ENCODE measurements at regions not wholly inside any gene's neighbourhood (a gene's known extent, or its start where the extent isn't known, plus 50 kb on each side); places are given as distances from the start of the nearest gene placed in this dataset.

DNA sequence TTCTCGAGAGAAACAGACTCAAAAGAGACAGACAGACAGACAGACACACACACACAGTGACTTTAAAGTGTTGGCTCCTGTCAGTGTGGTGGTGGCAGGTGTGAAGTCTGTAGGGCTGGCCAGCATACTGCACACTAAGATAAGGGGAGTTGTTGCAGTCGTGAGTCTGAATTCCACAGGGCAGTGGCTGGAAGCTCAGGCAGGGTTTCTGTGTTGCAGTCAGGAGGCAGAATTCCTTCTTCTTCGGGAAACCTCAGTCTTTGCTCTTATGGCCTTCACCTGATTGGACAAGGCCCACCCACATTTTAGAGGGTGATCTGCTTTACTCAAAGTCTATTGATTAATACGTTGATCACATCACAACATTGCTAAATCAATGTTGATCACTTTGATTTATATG lies 478.4 kb upstream of the HS6ST1 start:
- H3K4me1 Mint-ChIP-seq (ENCODE audit: low read depth): no peaks in the 10 kb centered on the region
- no peak overlapping the region for H3K27ac Mint-ChIP-seq
- no peak overlapping the region for H3K4me3 Mint-ChIP-seq
- no peaks in the 10 kb centered on the region for H3K9me3 Mint-ChIP-seq
- DNase-seq: no peak
- H3K36me3 Mint-ChIP-seq (ENCODE audit: low read depth): no peaks in the 10 kb centered on the region
- H3K27me3 Mint-ChIP-seq: no peaks in the 10 kb centered on the region

GRCh38 chr2:128797533-128797932 lies 478.9 kb upstream of the HS6ST1 start:
- Mint-ChIP-seq H3K27me3 (no peaks in the 10 kb centered on the region), H3K27ac (no peak overlapping the region), H3K4me3 (no peak overlapping the region), H3K4me1 (ENCODE audit: low read depth) (no peaks in the 10 kb centered on the region), H3K9me3 (no peaks in the 10 kb centered on the region), H3K36me3 (ENCODE audit: low read depth) (no peaks in the 10 kb centered on the region)
- DNase-seq: no peak

DNA sequence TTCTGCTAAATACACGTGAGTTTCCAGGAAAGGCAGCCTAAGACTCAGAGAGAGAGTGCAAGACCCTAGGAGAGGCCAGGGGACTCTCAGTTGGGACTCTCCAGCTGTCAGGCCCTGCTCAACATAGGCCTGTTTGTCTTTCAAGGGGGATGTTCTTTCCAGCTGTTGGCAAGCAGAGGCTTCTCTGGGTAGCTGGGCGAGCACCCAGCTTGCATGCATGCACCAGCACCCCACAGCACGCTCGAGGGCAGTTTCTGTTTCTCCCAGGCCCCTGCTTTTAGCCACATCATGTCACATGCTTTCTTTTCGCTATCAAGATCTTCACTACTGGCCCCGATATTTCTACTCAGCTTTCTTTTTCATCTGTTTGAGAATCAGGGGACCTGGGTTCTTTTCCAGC lies 479.3 kb upstream of the HS6ST1 start:
- Mint-ChIP-seq H3K9me3 (no peaks in the 10 kb centered on the region), H3K4me1 (ENCODE audit: low read depth) (no peaks in the 10 kb centered on the region), H3K36me3 (ENCODE audit: low read depth) (no peaks in the 10 kb centered on the region), H3K27ac (no peak overlapping the region), H3K4me3 (no peak overlapping the region), H3K27me3 (no peaks in the 10 kb centered on the region)
- DNase-seq: no peak

DNA sequence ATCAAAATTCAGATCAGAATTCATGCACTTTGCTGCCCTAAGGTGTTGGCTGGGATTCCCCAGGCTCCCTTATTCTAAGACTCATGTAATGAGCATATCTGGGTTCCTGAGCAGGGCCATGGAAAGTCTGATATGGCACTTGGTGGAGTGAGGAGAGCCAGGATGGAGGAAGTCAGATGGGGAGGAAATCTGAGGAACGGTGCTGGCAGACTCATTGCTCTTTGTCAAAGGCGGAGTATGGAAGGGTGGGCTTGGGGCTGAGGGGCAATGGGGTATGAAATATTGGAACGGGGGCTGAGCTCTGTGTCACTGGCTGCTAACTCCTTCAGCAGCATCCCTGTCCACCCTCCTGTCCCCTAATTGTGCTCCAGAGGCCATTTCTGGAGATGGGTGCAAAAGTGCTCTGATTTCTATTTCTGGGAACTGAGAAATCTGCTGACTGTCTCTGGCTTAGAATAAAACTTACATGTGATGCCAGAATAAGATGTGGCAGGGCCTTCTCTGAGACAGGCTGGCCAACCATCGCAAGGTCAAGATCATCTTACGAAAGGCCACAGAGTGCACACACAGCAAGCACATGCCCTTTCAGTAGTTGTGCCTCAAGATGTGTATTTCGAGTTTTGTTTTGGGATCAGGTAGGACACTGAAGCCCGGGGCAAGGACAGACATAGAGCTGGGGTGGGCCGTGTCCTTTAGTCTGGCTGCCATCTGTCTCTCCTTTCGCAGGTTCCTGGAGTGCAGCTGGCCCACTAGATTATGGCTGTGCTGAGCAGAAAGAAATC lies 480.0 kb upstream of the HS6ST1 start:
- no peaks in the 10 kb centered on the region for H3K27me3 Mint-ChIP-seq
- no peaks in the 10 kb centered on the region for H3K9me3 Mint-ChIP-seq
- DNase-seq: no peak
- no peaks in the 10 kb centered on the region for H3K4me1 Mint-ChIP-seq (ENCODE audit: low read depth)
- H3K36me3 Mint-ChIP-seq (ENCODE audit: low read depth): no peaks in the 10 kb centered on the region
- H3K4me3 Mint-ChIP-seq: no peak overlapping the region
- H3K27ac Mint-ChIP-seq: no peak overlapping the region

DNA sequence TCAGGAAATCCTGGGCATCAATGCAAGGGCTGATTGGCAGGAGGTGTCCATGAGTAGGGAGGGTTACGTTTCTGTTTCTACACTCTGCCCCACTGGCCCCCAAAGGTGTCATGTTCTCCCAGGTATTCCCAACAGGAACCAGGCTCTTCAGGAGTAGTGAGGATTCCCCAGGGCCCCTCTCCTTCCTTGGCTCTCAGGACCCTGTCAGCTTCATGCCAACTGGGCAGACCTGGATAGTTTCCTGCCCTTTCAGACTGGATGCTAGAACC lies 480.6 kb upstream of the HS6ST1 start:
- Mint-ChIP-seq H3K4me3 (no peak overlapping the region), H3K27me3 (no peaks in the 10 kb centered on the region), H3K36me3 (ENCODE audit: low read depth) (no peaks in the 10 kb centered on the region), H3K27ac (no peak overlapping the region), H3K9me3 (no peaks in the 10 kb centered on the region), H3K4me1 (ENCODE audit: low read depth) (no peaks in the 10 kb centered on the region)
- no peak for DNase-seq

GRCh38 chr2:128799730-128800129 lies 481.1 kb upstream of the HS6ST1 start:
- H3K4me1 Mint-ChIP-seq (ENCODE audit: low read depth): no peaks in the 10 kb centered on the region
- DNase-seq: no peak

DNA sequence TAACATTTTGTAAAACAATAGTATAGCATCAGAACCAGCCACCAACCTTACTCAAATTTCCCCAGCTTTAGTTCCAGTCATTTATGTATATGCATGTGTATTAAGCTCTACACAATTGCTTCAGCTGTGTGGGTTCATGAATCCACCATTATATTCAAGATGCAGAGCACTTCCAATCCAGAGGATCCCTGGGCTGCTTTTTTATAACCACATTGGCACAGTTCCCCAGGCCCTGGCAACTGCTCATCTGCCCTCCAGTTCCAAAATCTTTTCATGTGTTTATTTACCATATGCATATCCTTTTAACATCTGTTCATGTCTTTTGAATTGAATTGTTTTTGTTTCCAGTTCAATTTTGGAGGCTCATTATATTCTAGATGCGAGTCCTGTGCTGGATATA lies 482.9 kb upstream of the HS6ST1 start:
- Mint-ChIP-seq H3K4me3 (no peak overlapping the region), H3K36me3 (ENCODE audit: low read depth) (no peaks in the 10 kb centered on the region), H3K4me1 (ENCODE audit: low read depth) (no peaks in the 10 kb centered on the region), H3K27me3 (no peaks in the 10 kb centered on the region), H3K9me3 (no peaks in the 10 kb centered on the region), H3K27ac (no peak overlapping the region)
- no peak for DNase-seq

More at GRCh38 chr2:128799730-128800129, 481.1 kb upstream of the HS6ST1 start:
- H3K27ac Mint-ChIP-seq: no peak overlapping the region
- H3K9me3 Mint-ChIP-seq: no peaks in the 10 kb centered on the region
- H3K4me3 Mint-ChIP-seq: no peak overlapping the region
- H3K27me3 Mint-ChIP-seq: no peaks in the 10 kb centered on the region
- no peaks in the 10 kb centered on the region for H3K36me3 Mint-ChIP-seq (ENCODE audit: low read depth)

- H3K4me3 Mint-ChIP-seq: no peak overlapping the region
- no peaks in the 10 kb centered on the region for H3K36me3 Mint-ChIP-seq (ENCODE audit: low read depth)
- no peaks in the 10 kb centered on the region for H3K4me1 Mint-ChIP-seq (ENCODE audit: low read depth)
Measured at GRCh38 chr2:128803222-128803621, 484.6 kb upstream of the HS6ST1 start.

DNA sequence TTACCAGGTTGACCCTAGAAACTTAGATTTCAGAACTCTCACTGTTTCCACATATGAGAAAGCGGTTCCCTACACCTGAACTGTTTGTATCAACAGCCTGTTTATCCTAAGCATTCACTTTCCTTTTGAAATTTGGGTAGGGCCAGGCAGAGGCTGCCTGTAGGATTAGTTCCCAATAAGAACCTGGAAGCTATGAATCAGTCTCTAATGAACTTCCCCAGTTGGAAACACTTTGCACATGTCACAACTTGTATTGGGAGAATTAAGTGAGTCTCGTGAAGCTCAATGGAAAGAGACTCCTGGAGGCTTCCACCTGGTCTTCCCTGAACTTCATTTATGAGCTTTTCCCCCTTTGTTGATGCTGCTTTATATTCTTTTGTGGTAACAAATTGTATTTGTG lies 486.6 kb upstream of the HS6ST1 start:
- Mint-ChIP-seq H3K36me3 (ENCODE audit: low read depth) (no peaks in the 10 kb centered on the region), H3K27me3 (no peaks in the 10 kb centered on the region), H3K4me1 (ENCODE audit: low read depth) (no peaks in the 10 kb centered on the region), H3K27ac (no peak overlapping the region), H3K9me3 (peaks cover 3% of the 10 kb centered on the region), H3K4me3 (no peak overlapping the region)
- DNase-seq: no peak

More at GRCh38 chr2:128803222-128803621, 484.6 kb upstream of the HS6ST1 start:
- DNase-seq: no peak
- Mint-ChIP-seq H3K27ac (no peak overlapping the region), H3K9me3 (peaks cover 3% of the 10 kb centered on the region), H3K27me3 (no peaks in the 10 kb centered on the region)

DNA sequence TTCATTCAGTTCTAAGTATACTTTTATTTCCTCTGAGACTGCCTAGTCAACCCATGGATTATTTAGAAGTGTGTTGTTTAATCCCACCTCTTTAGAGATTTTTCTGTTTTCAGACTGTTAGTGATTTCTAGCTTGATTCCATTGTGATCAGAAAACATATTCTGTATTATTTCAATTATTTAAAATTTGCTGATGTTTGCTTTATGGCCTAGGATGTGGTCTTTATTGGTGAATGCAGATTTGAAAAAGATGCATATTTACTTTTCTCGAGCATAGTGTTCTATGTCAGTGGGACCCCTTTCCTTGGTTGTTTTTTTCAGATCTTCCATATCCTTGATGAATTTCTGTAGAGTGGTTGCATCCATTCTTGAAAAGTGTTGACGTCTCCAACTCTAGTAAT lies 487.2 kb upstream of the HS6ST1 start:
- Mint-ChIP-seq H3K9me3 (peaks cover 8% of the 10 kb centered on the region), H3K27ac (no peak overlapping the region), H3K36me3 (ENCODE audit: low read depth) (no peaks in the 10 kb centered on the region), H3K4me3 (no peak overlapping the region), H3K4me1 (ENCODE audit: low read depth) (no peaks in the 10 kb centered on the region), H3K27me3 (no peaks in the 10 kb centered on the region)
- no peak for DNase-seq

DNA sequence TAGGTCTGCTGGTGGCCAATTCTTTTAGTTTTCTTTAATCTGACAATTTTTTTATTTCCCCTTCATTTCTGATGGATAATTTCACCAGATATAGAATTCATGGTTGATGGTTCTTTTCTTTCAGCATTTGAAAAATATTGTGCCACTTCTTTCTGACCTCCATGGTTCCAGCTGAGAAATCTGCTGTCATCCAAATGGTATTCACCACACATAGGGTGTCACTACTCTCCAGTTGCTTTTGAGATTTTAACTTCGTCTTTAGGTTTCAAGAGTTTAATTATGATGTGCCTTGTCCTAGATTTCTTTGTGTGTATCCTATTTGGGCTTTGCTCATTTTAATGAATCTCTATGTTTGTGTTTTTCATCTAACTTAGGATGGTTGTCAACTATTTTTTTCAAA lies 488.6 kb upstream of the HS6ST1 start:
- Mint-ChIP-seq H3K4me1 (ENCODE audit: low read depth) (no peaks in the 10 kb centered on the region), H3K36me3 (ENCODE audit: low read depth) (no peaks in the 10 kb centered on the region), H3K27me3 (no peaks in the 10 kb centered on the region), H3K27ac (no peak overlapping the region), H3K9me3 (peaks cover 8% of the 10 kb centered on the region), H3K4me3 (no peak overlapping the region)
- no peak for DNase-seq

DNA sequence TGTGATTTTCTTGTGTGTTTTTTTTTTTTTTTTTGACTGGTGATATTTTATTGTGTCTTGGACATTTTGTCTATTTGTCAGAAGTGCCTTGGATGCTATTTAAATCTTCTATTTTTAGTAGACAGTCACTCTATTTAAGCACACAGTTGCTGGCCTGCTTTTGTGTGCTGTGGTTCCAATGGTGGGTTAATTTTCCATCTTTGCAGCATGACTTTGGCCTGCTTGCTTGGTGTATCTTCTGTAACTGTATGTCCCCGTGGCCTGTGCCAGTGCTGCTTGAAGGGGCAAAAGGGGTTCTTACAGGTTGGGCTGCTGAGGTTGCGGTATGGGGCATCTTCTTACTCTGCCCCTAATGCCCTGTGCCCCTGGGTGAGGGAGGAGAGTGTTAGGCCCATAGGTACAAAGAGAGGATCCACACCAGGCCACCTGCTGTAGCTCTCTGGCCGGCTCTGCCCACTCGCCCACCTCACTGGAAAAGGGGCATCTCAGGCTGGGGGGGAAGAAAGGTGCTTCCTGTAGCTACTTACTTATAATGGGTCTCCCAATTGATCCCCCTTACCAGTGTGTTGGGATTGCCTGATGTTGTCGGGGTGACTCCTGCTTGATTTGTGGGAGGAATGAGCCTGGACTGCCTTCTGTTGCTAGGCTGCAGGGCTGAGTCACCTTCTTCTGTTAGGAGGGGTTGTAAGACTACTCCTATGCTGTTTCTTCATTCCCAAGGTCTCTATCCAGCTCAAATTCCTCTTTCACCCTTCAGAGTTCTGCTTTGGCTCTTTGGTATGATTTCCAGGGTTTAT lies 490.0 kb upstream of the HS6ST1 start:
- Mint-ChIP-seq H3K36me3 (ENCODE audit: low read depth) (no peaks in the 10 kb centered on the region), H3K4me1 (ENCODE audit: low read depth) (no peaks in the 10 kb centered on the region), H3K27me3 (peaks cover 3% of the 10 kb centered on the region), H3K4me3 (no peak overlapping the region), H3K27ac (no peak overlapping the region), H3K9me3 (peaks cover 8% of the 10 kb centered on the region)
- DNase-seq: no peak

- H3K27me3 Mint-ChIP-seq: peaks cover 4% of the 10 kb centered on the region
- no peaks in the 10 kb centered on the region for H3K36me3 Mint-ChIP-seq (ENCODE audit: low read depth)
- DNase-seq: no peak
- no peaks in the 10 kb centered on the region for H3K4me1 Mint-ChIP-seq (ENCODE audit: low read depth)
- H3K9me3 Mint-ChIP-seq: peaks cover 8% of the 10 kb centered on the region
- no peak overlapping the region for H3K4me3 Mint-ChIP-seq
- no peak overlapping the region for H3K27ac Mint-ChIP-seq
Measured at GRCh38 chr2:128809259-128809636, 490.6 kb upstream of the HS6ST1 start.

GRCh38 chr2:128809880-128810279 lies 491.2 kb upstream of the HS6ST1 start:
- Mint-ChIP-seq H3K27me3 (peaks cover 4% of the 10 kb centered on the region), H3K36me3 (ENCODE audit: low read depth) (no peaks in the 10 kb centered on the region), H3K9me3 (peaks cover 8% of the 10 kb centered on the region), H3K27ac (no peak overlapping the region), H3K4me3 (no peak overlapping the region), H3K4me1 (ENCODE audit: low read depth) (no peaks in the 10 kb centered on the region)
- DNase-seq: no peak

GRCh38 chr2:128812183-128812940 lies 493.7 kb upstream of the HS6ST1 start:
- no peak overlapping the region for H3K4me3 Mint-ChIP-seq
- H3K9me3 Mint-ChIP-seq: peaks cover 6% of the 10 kb centered on the region
- DNase-seq: no peak
- peaks cover 4% of the 10 kb centered on the region for H3K27me3 Mint-ChIP-seq
- no peak overlapping the region for H3K27ac Mint-ChIP-seq
- H3K36me3 Mint-ChIP-seq (ENCODE audit: low read depth): no peaks in the 10 kb centered on the region
- no peaks in the 10 kb centered on the region for H3K4me1 Mint-ChIP-seq (ENCODE audit: low read depth)
